Ovary (tissue), 3 donors: ENCODE measurements at regions not wholly inside any gene's neighbourhood (a gene's known extent, or its start where the extent isn't known, plus 50 kb on each side); places are given as distances from the start of the nearest gene placed in this dataset.

Source experiments
- CTCF ChIP-seq, 3 donors: fragments of 450-650 bp in 2 of 3; fragments of 200-600 bp in 1 of 3; IDR thresholded peaks; one replicate each; pipeline versions ENCODE4 v1.5.1 to v1.8.0; 2016 to 2022; ENCODE audit warnings: antibody characterized with exemption in 3 of 3, mild to moderate bottlenecking in 1 of 3
- POLR2A ChIP-seq: fragments of 450-650 bp; IDR thresholded peaks from one replicate; pipeline ENCODE4 v1.6.1; 2017; ENCODE audit warnings: antibody characterized with exemption, mild to moderate bottlenecking, moderate library complexity
- donor health status: DM: no; HTN: no; CAD: no.

GRCh38 chr1:11377001-11377583 is 101.9 kb upstream of the DISP3 start:
- TF ChIP-seq CTCF (IDR thresholded peaks at IDR 0.05): no peak
- no peak for TF ChIP-seq POLR2A
